GM19324 (cell line): ENCODE measurements at regions not wholly inside any gene's neighbourhood (a gene's known extent, or its start where the extent isn't known, plus 50 kb on each side); places are given as distances from the start of the nearest gene placed in this dataset.

Experiments
- ATAC-seq: cut with Tn5 transposase; IDR thresholded peaks from one replicate; pipeline ENCODE4 v1.9.1; 2021; ENCODE audit warnings: mild to moderate bottlenecking, moderate library complexity; ENCODE audit not compliant: unreplicated experiment, low FRiP score

DNA sequence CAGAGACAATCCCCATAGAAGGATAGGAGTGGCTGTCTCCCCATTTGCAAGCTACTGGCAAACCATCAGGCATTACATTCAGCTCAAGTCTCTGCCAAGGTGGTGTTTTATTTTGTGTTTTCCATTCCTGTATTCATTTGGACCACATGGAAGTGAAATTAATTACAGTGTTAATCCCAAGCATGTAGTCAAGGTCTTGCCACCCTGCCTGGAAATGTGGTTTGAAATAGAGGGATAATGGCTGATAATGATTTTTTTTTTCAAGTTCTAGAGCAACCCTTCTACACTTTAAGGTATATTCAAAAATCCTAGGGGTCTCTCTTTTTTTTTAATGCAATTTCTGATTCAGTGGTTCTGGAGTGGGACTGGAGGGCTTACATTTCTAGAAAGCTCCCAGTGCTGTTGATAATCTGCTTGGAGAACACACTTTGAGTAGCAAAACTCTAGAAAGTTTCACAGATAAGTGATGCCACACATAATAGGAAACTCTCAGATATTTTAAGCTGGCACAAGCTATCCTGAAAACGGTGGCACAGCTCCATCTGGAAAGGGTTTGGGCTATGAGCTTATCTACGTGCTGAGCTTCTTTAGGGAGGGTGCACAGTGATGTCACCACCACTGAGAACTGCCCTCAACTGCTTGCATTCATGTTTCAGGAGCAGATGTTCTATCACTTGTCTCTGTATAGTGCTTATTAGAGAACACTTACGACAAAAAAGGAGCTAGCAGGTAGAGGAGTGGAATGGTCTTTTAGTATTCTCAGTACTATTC, 140.1 kb upstream of the IL12A start:
- no peak for ATAC-seq

DNA sequence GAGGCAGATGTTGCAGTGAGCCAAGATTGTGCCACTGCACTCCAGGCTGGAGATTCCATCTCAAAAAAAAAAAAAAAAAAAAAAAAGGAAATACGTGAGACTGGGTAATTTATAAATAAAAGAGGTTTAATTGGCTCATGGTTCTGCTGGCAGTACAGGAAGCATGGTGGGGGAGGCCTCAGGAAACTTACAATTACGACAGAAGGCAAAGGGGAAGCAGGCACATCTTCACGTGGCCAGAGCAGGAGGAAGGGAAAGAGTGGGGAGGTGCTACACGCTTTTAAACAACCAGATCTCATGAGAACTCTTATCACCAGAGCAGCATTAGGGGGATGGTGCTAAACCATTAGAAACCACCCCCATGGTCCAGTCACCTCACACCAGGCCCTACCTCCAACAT, 138.2 kb upstream of the IL12A start:
- no peak for ATAC-seq

DNA sequence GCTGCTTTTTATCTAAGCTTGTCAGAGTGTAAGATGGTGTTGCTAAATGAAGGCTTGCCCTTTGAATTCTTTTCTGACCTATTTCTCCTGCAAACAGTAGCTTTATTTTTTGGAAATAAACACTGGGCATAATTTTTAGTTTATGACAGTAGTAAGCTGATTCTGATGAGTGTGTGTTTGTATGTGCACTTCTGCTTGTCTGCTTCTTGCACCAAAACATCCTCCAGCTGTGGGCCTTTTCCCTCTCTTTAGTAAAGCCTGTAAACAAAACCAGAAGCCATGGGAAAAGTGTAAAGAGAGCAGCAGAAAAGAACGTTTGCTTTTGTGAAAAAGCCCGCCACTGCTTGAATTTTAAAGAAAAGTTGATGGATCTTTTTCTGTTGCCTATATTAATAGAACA, 136.4 kb upstream of the IL12A start:
- ATAC-seq: no peak

DNA sequence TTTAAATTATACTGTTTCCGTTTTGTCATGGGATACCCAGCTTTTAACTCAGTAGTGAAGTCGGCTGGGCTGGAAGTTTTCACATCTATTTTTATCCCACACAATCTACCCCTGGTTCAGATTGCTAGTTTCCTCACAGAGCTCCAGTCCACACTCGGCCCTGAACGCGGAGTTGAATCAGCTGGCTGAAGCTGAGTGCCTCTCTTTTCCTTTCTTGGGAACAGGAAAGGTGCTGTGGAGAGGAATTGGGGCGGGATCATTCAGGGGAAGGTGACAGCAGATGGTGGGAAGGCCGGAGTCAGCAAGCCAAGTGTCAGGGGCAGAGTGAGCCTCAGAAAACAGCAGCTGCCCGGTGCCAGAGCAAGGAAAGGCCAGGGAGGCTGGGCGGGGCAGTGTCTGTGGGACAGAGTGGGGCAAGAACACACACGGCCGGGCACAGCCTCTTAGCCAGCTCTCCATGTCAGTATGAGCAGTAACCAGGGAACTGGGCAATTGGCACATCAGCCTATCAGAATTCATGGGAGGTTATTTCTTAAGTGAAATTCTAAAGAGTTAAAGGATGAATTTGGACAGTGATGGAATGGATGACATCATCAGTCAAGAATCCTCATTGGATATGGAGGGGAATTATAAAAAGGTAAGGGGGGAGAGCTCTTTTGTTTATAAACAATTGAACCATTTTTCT, 135.7 kb upstream of the IL12A start:
- no peak for ATAC-seq

DNA sequence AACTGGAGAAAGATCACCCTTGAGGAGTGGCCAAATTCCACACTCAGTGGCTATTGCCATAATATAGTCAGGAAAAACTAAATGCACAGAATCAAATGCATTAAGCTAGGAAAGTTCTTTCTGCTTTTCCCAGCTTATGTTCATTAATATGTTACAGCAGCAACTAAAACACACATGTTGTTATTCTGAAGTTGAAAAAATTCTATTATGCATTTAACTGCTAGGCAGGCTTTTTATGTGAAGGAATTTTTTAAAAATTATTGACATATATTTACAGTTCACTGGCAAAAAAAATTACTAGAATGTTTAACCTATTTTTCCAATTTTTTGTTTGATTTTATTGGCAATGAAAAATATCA, 135.2 kb upstream of the IL12A start:
- no peak for ATAC-seq

DNA sequence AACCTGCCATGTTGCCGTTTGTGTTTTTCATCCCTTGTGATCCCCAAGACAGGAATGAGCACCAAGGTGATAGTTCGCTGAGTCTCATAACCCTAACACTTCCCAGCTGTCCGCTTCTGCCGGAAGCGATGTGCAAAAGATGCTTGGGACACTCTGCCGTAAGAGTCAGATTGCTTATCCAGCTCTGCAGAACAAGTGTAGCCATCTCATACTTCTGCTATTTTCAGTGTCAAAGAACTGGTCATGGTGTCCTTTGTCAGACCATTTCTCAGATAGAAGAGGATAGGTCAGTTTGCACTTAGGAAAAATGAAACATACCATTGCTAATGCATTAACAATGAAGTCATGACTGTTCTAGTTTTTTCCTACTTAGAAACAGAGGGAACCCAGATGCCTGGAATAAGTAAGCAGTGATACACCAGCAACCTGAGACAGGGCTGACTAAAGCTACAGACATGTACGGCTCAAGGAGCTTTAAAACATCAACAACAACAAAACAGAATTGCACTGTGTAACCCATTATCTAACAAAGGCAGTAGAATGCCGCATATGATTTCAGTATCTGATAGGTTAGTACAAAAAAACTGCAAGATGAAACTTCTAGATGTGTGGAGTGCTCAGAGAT, 134.0 kb upstream of the IL12A start:
- ATAC-seq: no peak

DNA sequence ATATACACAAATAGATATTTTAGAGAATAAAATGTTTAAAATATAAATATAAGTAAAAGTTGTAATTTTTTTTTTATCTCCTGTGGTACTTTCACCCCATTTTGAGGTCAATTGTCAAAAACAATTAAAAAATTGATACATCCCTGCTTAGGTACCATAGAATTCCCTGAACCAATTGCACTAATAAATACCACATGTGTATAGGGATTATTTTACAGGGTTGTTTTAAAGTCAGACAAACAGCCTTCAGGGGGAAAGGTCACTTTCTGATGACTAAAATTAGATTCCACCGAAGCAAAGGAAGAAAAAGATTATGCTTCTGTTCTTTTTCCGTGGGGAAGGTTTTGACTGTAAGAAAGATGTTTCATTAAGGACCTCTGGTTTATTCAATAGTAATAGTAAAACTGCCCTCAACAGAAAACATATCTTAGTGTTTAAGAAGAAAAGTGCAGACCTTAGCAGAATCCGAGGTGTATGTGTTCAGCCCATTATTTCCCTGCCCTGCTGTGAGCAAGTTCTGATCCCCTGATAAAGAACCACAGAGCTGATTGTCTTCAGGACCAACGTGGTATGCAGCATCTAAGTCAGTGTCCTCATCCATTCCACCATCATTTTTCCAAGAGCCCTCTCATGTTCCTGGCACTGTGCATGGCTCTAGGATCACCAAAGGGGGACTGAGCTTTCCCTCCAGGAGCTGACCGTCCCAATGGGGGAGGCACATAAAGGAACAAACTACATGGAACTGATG, 132.9 kb upstream of the IL12A start:
- no peak for ATAC-seq

DNA sequence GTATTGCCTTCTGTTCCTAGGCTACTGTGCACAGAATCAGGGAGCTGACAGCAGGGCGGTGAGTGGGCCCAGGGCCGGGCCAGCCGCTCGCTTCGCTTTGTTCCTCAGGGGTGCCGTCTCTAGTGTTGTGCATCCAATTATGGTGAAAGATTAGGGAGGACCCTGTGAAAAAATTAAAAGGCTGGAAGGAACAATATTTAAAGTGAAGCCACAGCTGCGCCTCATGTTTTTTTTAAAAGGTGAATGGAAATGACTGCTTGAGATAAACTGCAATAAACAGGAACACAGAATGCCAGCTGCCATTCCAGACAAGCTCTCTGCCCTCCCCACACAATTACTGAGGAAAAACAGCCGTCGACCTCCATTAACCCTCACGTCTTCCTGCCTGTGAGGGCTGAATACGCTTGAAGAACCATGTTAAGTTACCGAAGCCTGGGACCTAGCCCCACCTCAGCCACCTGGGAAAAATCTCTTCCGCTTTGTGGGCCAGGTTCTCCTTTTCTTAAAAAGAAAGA, 132.0 kb upstream of the IL12A start:
- ATAC-seq: no peak

DNA sequence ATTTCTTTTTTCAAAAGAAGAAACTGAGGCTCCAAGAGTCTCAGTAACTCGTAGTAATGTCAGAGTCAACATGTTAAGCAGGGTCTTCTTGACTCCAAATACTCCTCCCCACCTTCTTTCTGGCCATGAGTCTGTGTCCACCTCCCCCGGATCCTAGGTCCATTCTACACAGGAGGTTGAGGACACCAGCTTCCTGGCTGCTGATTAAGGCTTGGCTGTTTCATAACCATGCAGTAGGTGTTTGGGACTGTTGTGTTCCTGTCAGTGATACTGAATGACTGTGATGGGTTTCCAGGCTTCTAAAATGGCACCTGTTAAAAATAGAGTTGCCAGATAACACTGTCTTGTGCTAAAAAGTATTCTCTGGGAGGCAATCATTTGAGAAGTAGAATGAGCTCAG, 130.8 kb upstream of the IL12A start:
- ATAC-seq: no peak

DNA sequence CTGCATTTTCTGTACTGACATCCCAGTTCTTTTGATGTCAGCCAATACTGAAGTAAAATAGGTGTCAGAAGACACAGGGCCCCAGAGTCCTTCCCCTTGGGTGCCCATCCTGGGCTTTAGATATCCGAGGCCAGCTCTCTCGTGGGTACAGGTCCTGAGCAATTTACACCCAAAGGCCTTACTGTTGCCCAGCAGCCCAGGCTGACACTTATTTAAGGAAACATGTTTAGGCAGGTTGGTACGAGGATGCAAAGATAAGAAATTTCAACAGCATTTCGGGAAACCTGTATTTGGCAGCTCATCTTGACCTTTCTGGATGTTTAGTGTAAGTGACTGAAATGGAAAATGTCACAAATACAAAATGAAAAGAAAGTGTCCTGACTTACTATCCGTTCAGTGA, 130.0 kb upstream of the IL12A start:
- ATAC-seq: no peak

DNA sequence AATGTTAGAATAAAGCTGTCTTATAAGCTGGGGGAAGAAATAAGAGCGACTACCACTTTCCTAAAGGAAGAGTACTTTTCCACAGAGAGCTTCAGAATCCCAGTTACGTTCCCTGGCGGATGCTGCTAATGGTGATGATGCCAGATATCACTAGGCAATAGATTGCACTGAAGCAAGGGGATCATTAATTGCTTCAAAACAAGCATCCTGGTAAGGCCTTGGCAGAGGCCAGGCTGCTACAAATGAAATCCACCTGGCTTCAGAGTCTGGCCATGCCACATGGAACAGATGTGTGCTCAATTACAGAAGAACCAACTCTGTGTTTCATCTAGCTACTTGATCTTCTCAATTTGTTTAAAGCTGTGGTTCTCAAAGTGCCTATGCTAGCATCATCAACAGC, 129.2 kb upstream of the IL12A start:
- ATAC-seq: no peak

DNA sequence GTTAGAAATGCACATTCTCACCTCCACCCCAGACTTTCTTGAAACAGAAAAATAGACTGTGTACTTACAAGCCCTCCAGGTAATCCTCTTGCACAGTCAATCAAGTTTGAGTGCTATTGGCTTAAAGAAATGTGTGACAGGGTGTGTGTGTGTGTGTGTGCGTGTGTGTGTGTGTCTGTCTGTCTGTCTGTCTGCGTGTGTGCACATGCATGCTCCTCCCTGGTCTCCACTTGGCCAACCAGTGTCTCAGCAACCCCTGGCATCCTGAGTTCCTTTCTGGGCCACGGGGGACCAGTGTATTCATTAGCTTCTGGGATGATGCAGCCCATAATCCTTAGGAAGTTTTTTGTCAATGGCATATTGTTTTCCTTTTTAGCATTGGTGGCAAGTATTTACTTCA, 128.8 kb upstream of the IL12A start:
- ATAC-seq: no peak

DNA sequence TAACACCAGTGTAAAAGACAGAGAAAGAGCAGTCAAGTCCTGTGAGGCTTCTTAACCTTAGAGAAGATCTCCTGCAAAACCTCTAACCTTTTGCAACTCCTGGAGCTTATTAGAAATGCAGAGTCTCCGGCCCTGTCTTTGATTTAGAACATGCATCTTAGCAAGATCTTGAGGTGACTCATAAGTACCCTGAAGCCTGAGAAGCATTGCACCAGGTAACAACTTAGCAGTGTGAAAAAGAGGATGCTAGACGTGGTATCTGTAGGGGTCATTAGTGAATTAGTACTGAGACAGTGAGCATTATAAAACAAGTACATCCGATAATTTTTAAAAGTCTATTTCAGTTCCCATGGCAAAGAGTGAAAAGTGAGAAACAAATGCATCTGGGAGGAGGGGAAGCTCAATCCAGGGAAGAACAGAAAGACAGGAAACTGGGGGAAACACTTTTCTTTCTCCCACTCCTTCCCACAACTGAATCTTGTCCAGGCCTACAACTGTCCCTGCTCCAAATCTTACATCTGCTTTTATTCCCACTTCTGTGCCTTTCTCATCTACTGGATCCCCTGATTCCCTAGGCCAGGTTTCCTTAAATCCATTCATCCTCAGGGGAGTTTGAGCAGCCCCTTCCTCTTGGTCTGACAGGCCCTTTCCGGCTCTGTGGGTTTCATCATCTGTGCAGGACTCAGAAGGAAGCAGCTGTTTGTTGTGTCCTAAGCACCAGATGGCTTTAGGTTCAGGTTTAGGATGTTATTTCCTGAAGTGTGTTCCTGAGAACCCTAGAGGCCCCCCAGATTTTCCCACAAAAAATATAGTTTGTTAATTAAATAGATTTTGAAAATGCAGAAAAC, 128.1 kb upstream of the IL12A start:
- no peak for ATAC-seq

DNA sequence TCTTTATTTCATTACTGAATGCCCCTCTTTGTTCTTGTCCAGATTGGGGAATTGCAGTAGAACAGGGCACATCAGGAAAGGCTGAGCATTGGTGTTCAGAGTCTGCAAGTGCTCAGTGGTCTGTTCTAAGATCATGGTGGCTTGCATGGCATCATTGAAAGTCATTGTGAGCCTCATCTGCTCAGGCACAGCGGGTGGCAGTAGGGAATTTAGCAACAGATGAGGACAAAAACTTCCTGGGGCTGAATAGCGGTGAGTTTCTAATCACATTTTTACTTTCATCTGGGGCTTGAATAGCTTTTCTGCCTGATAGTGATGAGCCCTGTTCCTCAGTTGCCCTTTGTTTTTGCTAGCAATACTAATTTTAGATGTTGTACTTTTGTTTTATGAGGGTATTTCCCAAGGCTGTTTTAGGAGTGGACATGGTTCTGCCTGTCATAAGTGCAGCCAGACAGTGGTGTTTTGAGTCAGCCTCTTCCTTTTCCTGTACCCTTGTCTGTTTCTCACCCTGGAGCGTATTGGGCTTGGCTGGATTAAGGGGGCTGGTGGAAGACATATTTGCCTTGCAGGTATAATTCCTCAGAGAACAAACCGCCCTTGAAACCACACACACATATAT, 127.2 kb upstream of the IL12A start:
- ATAC-seq: peak; percentile 53

DNA sequence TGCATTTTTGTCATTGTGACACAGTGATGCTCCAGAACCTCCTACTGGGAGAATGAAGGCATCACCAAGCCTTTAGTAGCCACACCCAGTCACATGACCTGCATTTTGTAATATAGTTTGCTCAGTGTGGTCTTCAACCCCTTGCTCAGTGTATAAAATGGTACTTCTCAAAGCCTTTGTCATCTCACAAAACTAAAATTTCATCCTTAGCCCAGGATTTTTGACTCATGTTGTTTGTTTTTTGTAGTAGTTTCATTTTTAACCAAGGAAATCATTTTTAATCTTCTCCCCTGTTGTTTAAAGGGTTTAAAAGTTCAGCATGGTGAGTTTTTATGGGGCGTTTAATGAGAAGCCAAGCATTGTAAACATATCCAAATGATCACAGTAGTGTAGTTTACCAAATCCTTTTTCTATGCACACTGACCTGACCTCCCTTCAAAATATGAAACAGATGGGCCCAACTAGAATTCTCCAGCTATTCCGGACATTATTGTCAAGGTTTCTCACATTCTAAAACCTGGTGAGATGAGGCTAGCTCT, 123.5 kb upstream of the IL12A start:
- ATAC-seq: no peak

DNA sequence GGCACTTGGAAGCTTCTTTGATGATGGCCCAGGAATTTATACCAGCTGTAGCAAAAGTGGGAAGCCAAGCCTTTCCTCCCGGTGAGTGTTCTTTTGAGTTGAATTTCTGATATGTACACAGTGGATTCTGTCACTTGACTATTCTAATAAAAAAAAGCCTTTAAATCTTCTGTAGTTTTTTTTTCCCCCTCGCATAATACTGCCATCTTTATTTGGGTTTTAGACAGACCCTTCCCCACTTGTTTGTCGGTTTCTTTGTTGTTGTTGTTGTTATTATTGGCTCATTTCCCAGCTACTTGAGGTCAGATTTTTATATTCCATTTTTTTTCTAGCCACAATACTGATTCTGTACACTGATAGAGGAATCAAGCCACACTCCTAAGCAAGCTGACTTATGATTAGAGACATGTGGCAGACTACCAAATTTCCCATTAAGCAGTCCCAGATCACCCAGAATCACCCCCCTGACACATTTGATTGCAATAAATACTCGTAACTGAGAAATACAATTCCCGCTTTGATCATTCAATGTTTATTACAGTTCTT, 122.4 kb upstream of the IL12A start:
- ATAC-seq: no peak

DNA sequence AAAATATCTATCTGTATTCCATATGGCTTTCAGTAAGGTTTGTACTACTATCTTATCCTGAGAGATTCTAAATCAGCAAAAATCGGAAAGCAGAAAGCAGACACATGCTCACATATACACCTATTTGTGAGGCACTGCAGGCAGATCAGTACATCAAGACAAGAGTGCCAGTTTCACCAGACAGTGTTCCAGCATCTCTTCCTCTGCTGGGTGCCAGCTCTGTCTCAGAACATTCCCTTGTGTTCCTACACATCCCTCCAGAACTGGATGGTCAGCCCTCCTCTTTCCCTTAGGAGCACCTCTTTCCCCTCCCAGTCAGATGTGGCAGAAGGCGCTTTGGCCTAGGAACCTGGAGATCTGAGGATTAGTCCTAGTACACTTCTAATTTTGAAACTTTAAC, 121.3 kb upstream of the IL12A start:
- ATAC-seq: no peak

DNA sequence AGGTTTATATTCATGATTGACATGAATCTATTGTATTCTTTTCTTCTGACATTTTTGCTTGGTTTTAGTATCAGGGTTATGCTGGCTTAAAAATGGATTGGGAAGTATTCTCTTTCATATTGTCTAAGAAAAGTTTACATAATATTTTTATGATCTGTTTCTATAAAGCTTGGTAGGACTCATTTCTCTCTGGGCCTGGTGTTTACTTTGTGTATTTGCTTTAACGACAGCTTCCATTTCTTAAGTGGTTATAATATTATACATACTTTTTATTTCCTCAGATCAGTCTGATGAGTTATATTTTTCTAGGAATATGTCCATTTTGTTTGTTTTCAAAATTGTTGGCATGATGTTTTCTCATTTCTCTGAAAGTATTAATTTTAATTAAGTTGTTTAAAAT, 117.9 kb upstream of the IL12A start:
- ATAC-seq: no peak
